AG04449 (cell line): ENCODE measurements at regions not wholly inside any gene's neighbourhood (a gene's known extent, or its start where the extent isn't known, plus 50 kb on each side); places are given as distances from the start of the nearest gene placed in this dataset.

ENCODE experiments used
- CTCF ChIA-PET: fragments of 350-600 bp; formaldehyde crosslinking; extraction: SDS; loops from one replicate; lab custom pipeline; 2021; ENCODE audit warnings: antibody characterized with exemption; lab: Yijun Ruan, JAX
- POLR2A ChIA-PET: fragments of 400-600, 350-600 bp; formaldehyde crosslinking; extraction: SDS; loops from one replicate; lab custom pipeline; 2020; ENCODE audit warnings: antibody characterized with exemption, inconsistent platforms; lab: Yijun Ruan, JAX
- DNase-seq: peaks from one replicate; pipeline ENCODE4 v3.0.0-alpha.2; 2010; ENCODE audit warnings: low read depth, low spot score
- H3K4me3 ChIP-seq: 2 replicates; pipeline ENCODE4 v1.5.1; 2011; ENCODE audit warnings: low read depth, mild to moderate bottlenecking, control low read depth, low read length
- TF ChIP-seq, protein P1 (sequence below): IDR thresholded peaks from one replicate; pipeline ENCODE4 v1.5.1; 2011; ENCODE audit warnings: mild to moderate bottlenecking, moderate library complexity, low read length, control low read depth, inconsistent platforms; ENCODE audit not compliant: insufficient read depth; ENCODE audit errors: missing control alignments

GRCh38 chr2:217216982-217217381 is 357.1 kb upstream of the TNP1 start:
- H3K4me3 ChIP-seq: no peak overlapping the region
- POLR2A ChIA-PET: no interaction called here
- TF ChIP-seq, protein P1, sequence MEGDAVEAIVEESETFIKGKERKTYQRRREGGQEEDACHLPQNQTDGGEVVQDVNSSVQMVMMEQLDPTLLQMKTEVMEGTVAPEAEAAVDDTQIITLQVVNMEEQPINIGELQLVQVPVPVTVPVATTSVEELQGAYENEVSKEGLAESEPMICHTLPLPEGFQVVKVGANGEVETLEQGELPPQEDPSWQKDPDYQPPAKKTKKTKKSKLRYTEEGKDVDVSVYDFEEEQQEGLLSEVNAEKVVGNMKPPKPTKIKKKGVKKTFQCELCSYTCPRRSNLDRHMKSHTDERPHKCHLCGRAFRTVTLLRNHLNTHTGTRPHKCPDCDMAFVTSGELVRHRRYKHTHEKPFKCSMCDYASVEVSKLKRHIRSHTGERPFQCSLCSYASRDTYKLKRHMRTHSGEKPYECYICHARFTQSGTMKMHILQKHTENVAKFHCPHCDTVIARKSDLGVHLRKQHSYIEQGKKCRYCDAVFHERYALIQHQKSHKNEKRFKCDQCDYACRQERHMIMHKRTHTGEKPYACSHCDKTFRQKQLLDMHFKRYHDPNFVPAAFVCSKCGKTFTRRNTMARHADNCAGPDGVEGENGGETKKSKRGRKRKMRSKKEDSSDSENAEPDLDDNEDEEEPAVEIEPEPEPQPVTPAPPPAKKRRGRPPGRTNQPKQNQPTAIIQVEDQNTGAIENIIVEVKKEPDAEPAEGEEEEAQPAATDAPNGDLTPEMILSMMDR: no peak
- no peak for DNase-seq
- CTCF ChIA-PET: interaction anchor here (1.3 kb wide), 2 partner anchors 294 to 519 kb away, joined by 3 to 4 read pairs; no protein-coding TSS in a partner anchor

GRCh38 chr2:217216316-217216715 is 356.5 kb upstream of the TNP1 start:
- ChIA-PET CTCF (interaction anchor here (0.8 to 1.3 kb wide), 3 partner anchors 294 to 520 kb away, joined by 3 to 4 read pairs (median 4); no protein-coding TSS in a partner anchor), POLR2A (no interaction called here)

DNA sequence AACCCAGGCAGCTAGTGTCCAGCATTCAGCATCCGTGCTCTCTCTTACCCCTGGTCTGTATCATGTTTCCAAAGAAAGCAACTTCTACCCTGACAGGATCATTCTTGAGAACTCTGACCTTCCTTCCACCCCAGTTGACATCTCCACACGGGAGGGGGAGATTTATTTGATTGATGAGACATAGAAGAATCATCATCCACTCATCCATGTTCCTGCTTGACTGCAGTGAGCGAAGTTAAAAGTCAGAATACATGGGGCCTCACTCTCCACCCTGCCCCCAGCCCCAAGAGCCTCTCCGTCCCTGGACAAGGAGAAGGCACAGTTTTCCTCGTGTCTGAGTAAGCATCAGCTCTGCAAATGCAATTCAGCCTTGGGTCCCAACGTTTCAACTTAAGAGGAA is 356.0 kb upstream of the TNP1 start:
- ChIA-PET CTCF (interaction anchor here (0.8 to 1.3 kb wide), 3 partner anchors 295 to 519 kb away, joined by 3 to 4 read pairs (median 4); no protein-coding TSS in a partner anchor), POLR2A (no interaction called here)
- TF ChIP-seq, protein P1: no peak
- H3K4me3 ChIP-seq: no peak overlapping the region
- DNase-seq: no peak

More at GRCh38 chr2:217216316-217216715, 356.5 kb upstream of the TNP1 start:
- TF ChIP-seq, protein P1: no peak
- DNase-seq: no peak
- no peak overlapping the region for H3K4me3 ChIP-seq

GRCh38 chr2:217208867-217209266 is 349.0 kb upstream of the TNP1 start:
- DNase-seq: no peak
- no peak overlapping the region for H3K4me3 ChIP-seq
- TF ChIP-seq, protein P1: no peak
- ChIA-PET POLR2A (interaction anchor here (1.0 kb wide), 1 partner anchor 103 kb away, joined by 3 read pairs; no protein-coding TSS in a partner anchor), CTCF (no interaction called here)

GRCh38 chr2:217207699-217208010 is 347.8 kb upstream of the TNP1 start:
- DNase-seq: no peak
- TF ChIP-seq, protein P1: no peak
- ChIA-PET POLR2A (no interaction called here), CTCF (no interaction called here)
- H3K4me3 ChIP-seq: no peak overlapping the region

DNA sequence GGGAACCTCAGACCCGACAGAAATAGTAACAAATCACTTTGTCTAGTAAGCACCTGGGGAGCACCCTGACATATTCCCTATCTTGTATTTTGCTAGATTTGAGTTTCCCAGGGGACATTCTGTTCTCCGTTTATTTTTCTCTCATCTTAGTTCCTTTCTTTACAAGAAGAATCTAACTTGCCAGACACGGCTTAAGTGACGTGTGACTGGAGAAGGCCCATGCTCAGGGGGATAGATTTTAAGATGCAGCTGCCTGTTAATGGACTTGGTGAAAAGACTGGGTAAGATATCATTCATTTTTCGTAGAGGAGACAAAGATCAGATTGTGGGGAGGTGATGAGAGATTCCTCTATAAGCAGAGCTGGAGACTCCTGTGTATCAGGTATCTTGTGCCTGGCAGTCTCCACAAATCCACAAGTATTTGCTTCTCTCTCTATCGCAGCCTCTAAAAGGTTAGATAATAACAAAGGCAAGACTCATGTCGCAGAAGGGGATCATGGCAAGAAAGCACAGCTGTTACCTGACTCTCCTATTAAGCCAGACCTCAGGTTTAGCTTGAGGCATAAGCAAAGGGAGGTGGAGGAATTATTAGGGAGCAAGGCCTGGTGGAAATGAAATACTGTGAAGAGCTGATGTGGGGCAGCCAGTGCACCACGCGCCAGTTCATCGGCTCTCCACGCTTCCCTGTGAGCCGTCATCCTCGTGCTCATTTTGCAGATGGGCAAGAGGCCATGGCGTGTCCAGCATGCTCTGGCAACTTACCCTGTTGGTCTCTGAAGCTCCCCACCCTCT is 347.2 kb upstream of the TNP1 start:
- TF ChIP-seq, protein P1: no peak
- ChIA-PET CTCF (interaction anchor here (1.4 kb wide), 1 partner anchor 41 kb away, joined by 4 read pairs; no protein-coding TSS in a partner anchor), POLR2A (no interaction called here)
- DNase-seq: no peak
- H3K4me3 ChIP-seq: no peak overlapping the region
